Motor neuron (in vitro differentiated cells): ENCODE measurements at regions not wholly inside any gene's neighbourhood (a gene's known extent, or its start where the extent isn't known, plus 50 kb on each side); places are given as distances from the start of the nearest gene placed in this dataset.

Experiments used
- ATAC-seq, 8 experiments: fragments of 200-7000 bp; cut with Tn5 transposase; replicated peaks in 6 of 8; 2 replicates each; pipeline ENCODE4 v1.8.0; 2021; ENCODE audit warnings: mild to moderate bottlenecking in 8 of 8, moderate library complexity in 8 of 8
- H3K27ac ChIP-seq, 2 donors: fragments of 250-450 bp; sonication (Bioruptor Pico); 2 replicates each; pipeline ENCODE4 v1.9.0; 2021; ENCODE audit warnings: antibody characterized with exemption in 2 of 2, mild to moderate bottlenecking in 2 of 2, moderate library complexity in 1 of 2
- H3K4me1 ChIP-seq, 2 donors: fragments of 250-450 bp; sonication (Bioruptor Pico); replicated peaks in 1 of 2; 2 replicates each; pipeline ENCODE4 v1.6.1; 2021; ENCODE audit warnings: antibody characterized with exemption in 2 of 2, mild to moderate bottlenecking in 2 of 2, moderate library complexity in 1 of 2
- H3K4me3 ChIP-seq, 5 donors: fragments of 250-450 bp; sonication (Bioruptor Pico); 2 replicates each; pipeline ENCODE4 v1.9.0; 2021; ENCODE audit warnings: antibody characterized with exemption in 5 of 5, mild to moderate bottlenecking in 5 of 5, moderate library complexity in 4 of 5
- WGBS, 10 experiments: fragments of 450-650 bp; shearing (Covaris generic); methylation state at CpG; one replicate each; pipeline ENCODE4 v1.0.0; 2022; 5-methylcytosine and 5-hydroxymethylcytosine counted together
- in situ Hi-C, 9 experiments: fragments of 400-800 bp; cut with MboI; loops; one replicate each; pipeline ENCODE4 v1.15.0; 2021; ENCODE audit warnings: low sequenced_read_pairs in 9 of 9, low pct_unique_long_range_greater_than_20kb in 2 of 9; ENCODE audit not compliant: unreplicated experiment in 9 of 9

GRCh38 chr4:23171976-23172375, 479.2 kb downstream of the GBA3 start:
- 0 to 50% (median 42%) methylated on average over 1 to 2 of the region's 2 CpGs; no CpG with 5 or more reads in 3 of the 10 experiments for WGBS, 10 experiments
- in situ Hi-C loops = no loop called here

GRCh38 chr4:23169608-23170311, 477.0 kb downstream of the GBA3 start:
- H3K4me1 ChIP-seq = peaks cover 10% of the 10 kb centered on the region in 2 donors
- H3K27ac ChIP-seq = no peak overlapping the region
- WGBS, 10 experiments = 38 to 100% (median 79%) methylated on average over 1 to 6 of the region's 6 CpGs; no CpG with 5 or more reads in 1 of the 10 experiments
- ATAC-seq = peak in 3 of 8 experiments; percentile 37 to 77 (median 63)
- in situ Hi-C loops = no loop called here
- no peak overlapping the region for H3K4me3 ChIP-seq

More at GRCh38 chr4:23171976-23172375, 479.2 kb downstream of the GBA3 start:
- H3K4me3 ChIP-seq = no peak overlapping the region
- H3K27ac ChIP-seq = no peak overlapping the region
- ATAC-seq = no peak
- H3K4me1 ChIP-seq = peaks cover 10% of the 10 kb centered on the region in 2 donors

GRCh38 chr4:23166919-23167318, 474.2 kb downstream of the GBA3 start:
- WGBS, 10 experiments = 33 to 100% (median 71%) methylated on average over 1 of the region's 1 CpG; no CpG with 5 or more reads in 5 of the 10 experiments
- in situ Hi-C loops = no loop called here
- no peak for ATAC-seq
- Histone ChIP-seq H3K4me1 (peaks cover 16 to 27% of the 10 kb centered on the region in 2 donors), H3K4me3 (no peak overlapping the region), H3K27ac (no peak overlapping the region)

GRCh38 chr4:23166407-23166806, 473.7 kb downstream of the GBA3 start:
- in situ Hi-C loops = no loop called here
- Histone ChIP-seq H3K27ac (no peak overlapping the region), H3K4me3 (no peak overlapping the region), H3K4me1 (peaks cover 16 to 33% of the 10 kb centered on the region in 2 donors)
- peak in 5 of 8 experiments; percentile 41 to 94 (median 69) for ATAC-seq
- WGBS, 10 experiments = 4 to 84% (median 36%) methylated on average over 1 to 5 of the region's 5 CpGs; no CpG with 5 or more reads in 2 of the 10 experiments

- Histone ChIP-seq H3K4me3 (no peak overlapping the region), H3K4me1 (peaks cover 16 to 36% of the 10 kb centered on the region in 2 donors), H3K27ac (no peak overlapping the region)
- no peak for ATAC-seq
- WGBS, 10 experiments = 11 to 100% (median 100%) methylated on average over 1 of the region's 1 CpG
- in situ Hi-C loops = no loop called here
Measured at GRCh38 chr4:23165669-23166068, 472.9 kb downstream of the GBA3 start.

- no peak overlapping the region for H3K4me3 ChIP-seq
- peak in 3 of 8 experiments; percentile 16 to 95 (median 41) for ATAC-seq
- peaks cover 6 to 26% of the 10 kb centered on the region in 2 donors for H3K4me1 ChIP-seq
- no peak overlapping the region for H3K27ac ChIP-seq
- 32 to 93% (median 53%) methylated on average over 1 to 5 of the region's 6 CpGs; no CpG with 5 or more reads in 1 of the 10 experiments for WGBS, 10 experiments
- in situ Hi-C loops = no loop called here
Measured at GRCh38 chr4:23163647-23164436, 471.1 kb downstream of the GBA3 start.

- 17 to 86% (median 41%) methylated on average over 1 to 2 of the region's 2 CpGs; no CpG with 5 or more reads in 1 of the 10 experiments for WGBS, 10 experiments
- Histone ChIP-seq H3K27ac (no peak overlapping the region), H3K4me3 (no peak overlapping the region), H3K4me1 (peaks cover 5 to 26% of the 10 kb centered on the region in 2 donors)
- in situ Hi-C loops = no loop called here
- no peak for ATAC-seq
Measured at GRCh38 chr4:23162275-23162674, 469.5 kb downstream of the GBA3 start.

GRCh38 chr4:23161787-23162186, 469.1 kb downstream of the GBA3 start:
- peak in 5 of 8 experiments; percentile 6 to 58 (median 39) for ATAC-seq
- WGBS, 10 experiments = 8 to 33% (median 15%) methylated on average over 1 to 3 of the region's 3 CpGs; no CpG with 5 or more reads in 2 of the 10 experiments
- Histone ChIP-seq H3K4me3 (no peak overlapping the region), H3K4me1 (peaks cover 5 to 26% of the 10 kb centered on the region in 2 donors), H3K27ac (no peak overlapping the region)
- in situ Hi-C loops = no loop called here

- no peak overlapping the region for H3K27ac ChIP-seq
- in situ Hi-C loops = no loop called here
- no peaks in the 10 kb centered on the region for H3K4me1 ChIP-seq
- WGBS, 10 experiments = 10 to 90% (median 40%) methylated on average over 1 to 2 of the region's 2 CpGs; no CpG with 5 or more reads in 3 of the 10 experiments
- no peak overlapping the region for H3K4me3 ChIP-seq
- ATAC-seq = no peak
Measured at GRCh38 chr4:23153076-23153475, 460.3 kb downstream of the GBA3 start.

GRCh38 chr4:23149815-23150214, 457.1 kb downstream of the GBA3 start:
- in situ Hi-C loops = no loop called here

GRCh38 chr4:23144707-23145106, 452.0 kb downstream of the GBA3 start:
- ATAC-seq = no peak
- no peak overlapping the region for H3K27ac ChIP-seq
- in situ Hi-C loops = no loop called here
- no peaks in the 10 kb centered on the region for H3K4me1 ChIP-seq
- no peak overlapping the region for H3K4me3 ChIP-seq

More at GRCh38 chr4:23149815-23150214, 457.1 kb downstream of the GBA3 start:
- WGBS, 10 experiments = 65 to 100% (median 94%) methylated on average over 1 to 4 of the region's 4 CpGs
- no peak overlapping the region for H3K4me3 ChIP-seq
- no peak overlapping the region for H3K27ac ChIP-seq
- no peaks in the 10 kb centered on the region for H3K4me1 ChIP-seq
- no peak for ATAC-seq

- ATAC-seq = peak in 7 of 8 experiments; percentile 19 to 62 (median 55)
- in situ Hi-C loops = no loop called here
- Histone ChIP-seq H3K4me1 (peaks cover 0 to 7% of the 10 kb centered on the region in 2 donors), H3K27ac (no peak overlapping the region), H3K4me3 (no peak overlapping the region)
- 0 to 100% (median 92%) methylated on average over 1 of the region's 1 CpG; no CpG with 5 or more reads in 1 of the 10 experiments for WGBS, 10 experiments
Measured at GRCh38 chr4:23135792-23136645, 443.3 kb downstream of the GBA3 start.
